Neural crest cell (in vitro differentiated cells): ENCODE measurements at regions not wholly inside any gene's neighbourhood (a gene's known extent, or its start where the extent isn't known, plus 50 kb on each side); places are given as distances from the start of the nearest gene placed in this dataset.
"Not testable (repeated sequence)": the region's sequence is repeated elsewhere in the genome, so short reads cannot be mapped to it uniquely, and the experiment has no call there.

Experiments
- DNase-seq: peaks from one replicate; pipeline ENCODE4 v3.0.0; 2021; ENCODE audit warnings: low read depth, mixed read lengths, low spot score
- H3K27ac Mint-ChIP-seq: one replicate; pipeline ENCODE4 v1.8.0; 2021; ENCODE audit warnings: mild to moderate bottlenecking, mixed read lengths; ENCODE audit not compliant: unreplicated experiment
- H3K27me3 Mint-ChIP-seq: 2 replicates; pipeline ENCODE4 v1.8.0; 2021; ENCODE audit warnings: low read depth, mild to moderate bottlenecking, mixed read lengths
- H3K36me3 Mint-ChIP-seq: 2 replicates; pipeline ENCODE4 v1.8.0; 2021; ENCODE audit warnings: low read depth, mild to moderate bottlenecking, mixed read lengths
- H3K4me1 Mint-ChIP-seq: 2 replicates; pipeline ENCODE4 v1.8.0; 2021; ENCODE audit warnings: mixed read lengths
- H3K4me3 Mint-ChIP-seq: one replicate; pipeline ENCODE4 v1.8.0; 2021; ENCODE audit warnings: mild to moderate bottlenecking, mixed read lengths
- H3K9me3 Mint-ChIP-seq: 2 replicates; pipeline ENCODE4 v1.8.0; 2021; ENCODE audit warnings: mixed read lengths
- CTCF ChIP-seq: fragments of 200-600 bp; sonication (generic); conservative IDR thresholded peaks from 2 replicates; pipeline ENCODE4 v1.5.0; 2021; ENCODE audit warnings: antibody characterized with exemption, mild to moderate bottlenecking

DNA sequence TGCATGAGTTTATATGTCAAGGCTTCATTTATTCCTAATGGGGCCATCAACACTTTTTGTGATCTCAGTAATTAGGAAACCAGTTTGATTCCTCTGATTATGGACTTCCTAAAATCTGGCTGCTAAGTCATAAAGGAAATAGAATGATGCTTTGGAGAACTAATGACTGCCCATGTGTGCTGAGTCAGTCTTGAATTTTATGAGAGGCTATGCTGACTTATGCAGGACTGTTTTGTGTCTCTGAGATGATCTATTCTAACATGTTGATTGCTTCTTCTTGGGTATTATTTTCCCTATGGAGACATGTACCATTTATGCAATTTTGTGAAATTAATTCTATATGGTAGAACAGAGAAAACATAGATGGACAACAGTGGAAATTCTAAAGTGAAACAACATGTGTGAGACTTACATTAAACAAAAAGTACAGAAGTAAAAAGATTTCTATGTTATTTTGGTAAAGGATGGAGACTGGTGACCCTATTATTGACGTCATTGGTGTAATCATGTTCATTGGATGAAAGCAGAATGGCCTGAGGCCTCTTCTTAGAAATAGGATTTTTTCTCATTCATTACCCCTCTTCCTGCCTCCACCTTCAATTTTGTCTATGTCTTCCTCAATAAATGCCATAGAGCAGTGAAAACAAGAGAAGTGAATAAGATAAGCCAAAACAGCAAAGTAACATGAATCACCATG lies 1658.2 kb upstream of the PIK3C3 start:
- no peaks in the 10 kb centered on the region for H3K9me3 Mint-ChIP-seq
- H3K36me3 Mint-ChIP-seq, result no peaks in the 10 kb centered on the region
- no peaks in the 10 kb centered on the region for H3K4me1 Mint-ChIP-seq
- no peak for DNase-seq
- H3K27ac Mint-ChIP-seq, result no peak overlapping the region
- no peaks in the 10 kb centered on the region for H3K27me3 Mint-ChIP-seq
- no peak for TF ChIP-seq CTCF
- H3K4me3 Mint-ChIP-seq, result no peak overlapping the region

GRCh38 chr18:40292985-40293710 lies 1661.9 kb upstream of the PIK3C3 start:
- H3K9me3 Mint-ChIP-seq, result no peaks in the 10 kb centered on the region
- no peak for DNase-seq
- no peak overlapping the region for H3K27ac Mint-ChIP-seq
- no peaks in the 10 kb centered on the region for H3K36me3 Mint-ChIP-seq
- no peak overlapping the region for H3K4me3 Mint-ChIP-seq
- H3K4me1 Mint-ChIP-seq, result no peaks in the 10 kb centered on the region
- H3K27me3 Mint-ChIP-seq, result no peaks in the 10 kb centered on the region
- peak; percentile 49 for TF ChIP-seq CTCF

DNA sequence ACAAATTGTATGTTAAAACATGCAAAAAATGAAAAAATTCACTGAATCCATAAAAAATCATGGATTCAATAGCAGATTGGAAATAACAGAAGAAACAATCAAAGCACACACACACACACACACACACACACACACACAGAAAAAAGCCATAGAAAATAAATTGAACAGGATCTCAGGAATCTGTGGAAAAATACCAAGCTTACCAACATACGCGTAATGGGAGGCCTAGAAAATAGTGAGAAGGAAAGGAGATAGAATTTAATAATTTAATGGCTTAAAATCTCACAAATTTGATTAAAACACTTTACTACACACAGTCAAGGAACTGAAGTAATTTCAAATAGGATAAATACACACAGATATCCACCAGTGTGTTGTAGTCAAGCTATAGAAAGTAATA lies 1671.5 kb upstream of the PIK3C3 start:
- Mint-ChIP-seq H3K4me3 (no peak overlapping the region), H3K9me3 (peaks cover 10% of the 10 kb centered on the region), H3K36me3 (peaks cover 14% of the 10 kb centered on the region), H3K4me1 (no peaks in the 10 kb centered on the region), H3K27me3 (no peaks in the 10 kb centered on the region), H3K27ac (no peak overlapping the region)
- TF ChIP-seq CTCF, result no peak
- DNase-seq, result no peak

GRCh38 chr18:40281356-40281755 lies 1673.7 kb upstream of the PIK3C3 start:
- not testable (repeated sequence) for DNase-seq, H3K4me1 Mint-ChIP-seq, H3K4me3 Mint-ChIP-seq, H3K27me3 Mint-ChIP-seq, H3K27ac Mint-ChIP-seq
- Mint-ChIP-seq H3K9me3 (peaks cover 10% of the 10 kb centered on the region), H3K36me3 (peaks cover 14% of the 10 kb centered on the region)

GRCh38 chr18:40274618-40275196 lies 1680.3 kb upstream of the PIK3C3 start:
- Mint-ChIP-seq H3K27ac (no peak overlapping the region), H3K36me3 (no peaks in the 10 kb centered on the region), H3K9me3 (no peaks in the 10 kb centered on the region), H3K27me3 (no peaks in the 10 kb centered on the region), H3K4me1 (peaks cover 18% of the 10 kb centered on the region), H3K4me3 (no peak overlapping the region)
- DNase-seq, result no peak
- no peak for TF ChIP-seq CTCF
